Retinal pigment epithelial cell (primary cell): ENCODE measurements at regions not wholly inside any gene's neighbourhood (a gene's known extent, or its start where the extent isn't known, plus 50 kb on each side); places are given as distances from the start of the nearest gene placed in this dataset.

Source experiments
- DNase-seq: peaks from one replicate; pipeline ENCODE4 v3.0.0-alpha.2; 2010; ENCODE audit warnings: low read depth
- H3K4me3 ChIP-seq: 2 replicates; pipeline ENCODE4 v1.5.1; 2011; ENCODE audit warnings: mild to moderate bottlenecking, low read length, control low read depth, moderate library complexity
- CTCF ChIP-seq: conservative IDR thresholded peaks from 2 replicates; pipeline ENCODE4 v1.5.1; 2011; ENCODE audit warnings: low read depth, low read length, control low read depth, inconsistent platforms

- no peak for DNase-seq
- no peak for TF ChIP-seq CTCF
- H3K4me3 ChIP-seq: no peak overlapping the region
Measured at GRCh38 chr2:215702116-215702902, 266.4 kb upstream of the FN1 start.

GRCh38 chr2:215699700-215700538, 264.1 kb upstream of the FN1 start:
- no peak for TF ChIP-seq CTCF
- no peak overlapping the region for H3K4me3 ChIP-seq
- DNase-seq: no peak

- DNase-seq: no peak
- no peak for TF ChIP-seq CTCF
Measured at GRCh38 chr2:215699018-215699417, 263.1 kb upstream of the FN1 start.

GRCh38 chr2:215698566-215698965, 262.7 kb upstream of the FN1 start:
- TF ChIP-seq CTCF: no peak
- no peak for DNase-seq
- no peak overlapping the region for H3K4me3 ChIP-seq

More at GRCh38 chr2:215699018-215699417, 263.1 kb upstream of the FN1 start:
- H3K4me3 ChIP-seq: no peak overlapping the region

- no peak overlapping the region for H3K4me3 ChIP-seq
- no peak for TF ChIP-seq CTCF
Measured at GRCh38 chr2:215697496-215697895, 261.6 kb upstream of the FN1 start.

GRCh38 chr2:215697003-215697402, 261.1 kb upstream of the FN1 start:
- H3K4me3 ChIP-seq: no peak overlapping the region
- TF ChIP-seq CTCF: no peak
- DNase-seq: no peak

More at GRCh38 chr2:215697496-215697895, 261.6 kb upstream of the FN1 start:
- DNase-seq: no peak
